Stomach smooth muscle (tissue), 2 donors: ENCODE measurements at regions not wholly inside any gene's neighbourhood (a gene's known extent, or its start where the extent isn't known, plus 50 kb on each side); places are given as distances from the start of the nearest gene placed in this dataset.

Experiments
- H3K27ac ChIP-seq: one replicate; pipeline ENCODE4 v1.7.0; 2013; ENCODE audit warnings: mild to moderate bottlenecking, low read length, inconsistent platforms
- H3K27me3 ChIP-seq, 2 donors: one replicate each; pipeline ENCODE4 v1.7.0; 2013; ENCODE audit warnings: low read length in 2 of 2; ENCODE audit not compliant: insufficient read depth in 2 of 2, control insufficient read depth in 1 of 2
- H3K36me3 ChIP-seq, 2 donors: one replicate each; pipeline ENCODE4 v1.7.0; 2013; ENCODE audit warnings: low read length in 2 of 2; ENCODE audit not compliant: control insufficient read depth in 2 of 2, insufficient read depth in 2 of 2
- H3K4me1 ChIP-seq: one replicate; pipeline ENCODE4 v1.7.0; 2013; ENCODE audit warnings: low read length; ENCODE audit not compliant: control insufficient read depth, insufficient read depth
- H3K4me3 ChIP-seq, 2 donors: one replicate each; pipeline ENCODE4 v1.7.0; 2013; ENCODE audit warnings: low read length in 2 of 2
- H3K9ac ChIP-seq, 2 donors: one replicate each; pipeline ENCODE4 v1.7.0; 2013; ENCODE audit warnings: low read length in 2 of 2, mild to moderate bottlenecking in 1 of 2
- H3K9me3 ChIP-seq, 2 donors: one replicate each; pipeline ENCODE4 v1.7.0; 2013; ENCODE audit warnings: low read length in 2 of 2; ENCODE audit not compliant: control insufficient read depth in 2 of 2
- donor health status: healthy.
- donor health status: Pancreatic carcinoma.

DNA sequence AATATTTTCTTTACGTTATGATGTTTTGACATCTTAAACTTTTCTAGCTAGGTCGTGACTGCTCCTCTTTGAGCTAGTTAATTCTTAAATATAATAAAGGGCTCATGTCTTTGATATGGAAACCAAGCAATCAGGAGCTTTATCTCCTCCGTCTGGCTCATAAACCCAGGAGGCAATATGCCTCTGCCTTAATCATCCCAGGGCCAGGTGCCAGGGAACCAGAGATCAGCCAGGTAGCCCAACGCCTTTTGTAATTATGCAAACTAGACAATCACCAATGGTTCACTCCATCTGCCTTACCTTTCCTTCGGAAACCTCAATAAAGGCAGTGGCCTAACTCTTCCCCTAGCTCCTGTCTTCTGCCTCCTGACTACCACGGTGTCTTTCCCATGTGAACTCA lies 213.7 kb downstream of the KCNJ3 start:
- no peak overlapping the region for H3K4me3 ChIP-seq
- H3K27ac ChIP-seq, result no peak overlapping the region
- no peaks in the 10 kb centered on the region for H3K27me3 ChIP-seq
- peaks cover 0 to 6% of the 10 kb centered on the region in 2 donors for H3K9me3 ChIP-seq
- H3K9ac ChIP-seq, result no peak overlapping the region
- H3K4me1 ChIP-seq, result no peaks in the 10 kb centered on the region
- no peaks in the 10 kb centered on the region for H3K36me3 ChIP-seq

DNA sequence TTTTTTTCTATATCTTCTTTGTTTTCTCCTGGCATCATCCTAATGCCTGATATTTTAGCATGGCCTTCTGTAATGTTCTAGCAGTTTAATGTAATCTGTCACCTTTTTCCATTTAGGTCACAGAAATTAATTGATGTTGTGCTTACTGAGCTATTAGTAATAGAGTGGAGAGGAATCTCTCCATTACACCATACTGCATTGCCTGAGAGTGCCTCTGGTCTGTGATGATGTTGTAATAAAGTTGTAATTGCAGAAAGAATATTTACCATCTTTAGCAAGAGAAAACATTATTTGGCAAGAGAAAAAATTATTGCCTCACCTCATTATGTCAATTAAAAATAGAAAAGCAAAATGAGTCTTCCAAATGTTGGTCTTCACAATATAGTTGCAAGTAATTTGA lies 213.2 kb downstream of the KCNJ3 start:
- Histone ChIP-seq H3K36me3 (no peaks in the 10 kb centered on the region), H3K9me3 (peaks cover 0 to 6% of the 10 kb centered on the region in 2 donors), H3K4me3 (no peak overlapping the region), H3K27me3 (no peaks in the 10 kb centered on the region), H3K9ac (no peak overlapping the region), H3K4me1 (no peaks in the 10 kb centered on the region), H3K27ac (no peak overlapping the region)

DNA sequence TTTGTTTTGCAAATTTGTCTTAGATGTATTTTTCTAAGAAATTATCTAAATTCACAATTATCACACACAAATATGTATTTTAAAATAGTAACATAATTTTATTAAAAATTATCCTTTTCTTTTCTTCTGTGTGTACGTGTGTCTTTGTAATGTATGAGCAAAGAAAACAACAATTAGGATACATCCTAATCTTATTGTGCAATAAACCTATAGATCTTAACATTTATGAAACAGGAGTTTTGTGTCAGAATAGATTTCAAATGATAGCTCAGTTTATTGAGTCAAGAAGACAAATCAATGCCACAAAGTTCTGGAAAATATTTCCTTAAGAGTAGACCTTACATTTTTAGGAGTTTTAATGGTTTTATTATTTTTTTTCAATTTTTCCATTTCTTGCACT lies 212.2 kb downstream of the KCNJ3 start:
- Histone ChIP-seq H3K36me3 (no peaks in the 10 kb centered on the region), H3K27me3 (no peaks in the 10 kb centered on the region), H3K9ac (no peak overlapping the region), H3K4me1 (no peaks in the 10 kb centered on the region), H3K27ac (no peak overlapping the region), H3K4me3 (no peak overlapping the region), H3K9me3 (peaks cover 0 to 6% of the 10 kb centered on the region in 2 donors)

DNA sequence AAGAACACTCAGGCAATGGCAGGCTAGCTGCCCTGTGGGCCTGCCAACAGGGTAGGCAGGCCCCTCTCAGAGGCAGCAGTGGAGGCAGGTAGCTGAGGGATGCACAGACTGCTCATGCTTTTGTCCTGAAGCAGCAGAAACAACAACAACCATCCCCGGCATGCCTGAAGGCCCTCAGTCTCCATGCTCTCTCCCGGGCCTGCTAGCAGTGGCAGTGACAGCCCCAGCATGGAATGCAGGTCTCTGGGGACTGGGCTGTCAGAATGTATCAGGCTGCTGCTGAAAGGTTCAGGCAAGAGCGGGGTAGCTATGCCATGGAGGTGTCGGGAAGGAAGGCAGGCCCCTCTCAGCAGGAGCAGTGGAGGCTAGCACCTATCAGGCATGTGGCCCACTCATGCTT lies 209.8 kb downstream of the KCNJ3 start:
- no peak overlapping the region for H3K9ac ChIP-seq
- no peaks in the 10 kb centered on the region for H3K4me1 ChIP-seq
- H3K9me3 ChIP-seq, result peaks cover 0 to 6% of the 10 kb centered on the region in 2 donors
- no peak overlapping the region for H3K4me3 ChIP-seq
- H3K27ac ChIP-seq, result no peak overlapping the region
- H3K36me3 ChIP-seq, result no peaks in the 10 kb centered on the region
- H3K27me3 ChIP-seq, result no peaks in the 10 kb centered on the region
